GM19043 (cell line): ENCODE measurements at regions not wholly inside any gene's neighbourhood (a gene's known extent, or its start where the extent isn't known, plus 50 kb on each side); places are given as distances from the start of the nearest gene placed in this dataset.

ENCODE experiments used
- ATAC-seq: cut with Tn5 transposase; IDR thresholded peaks from one replicate; pipeline ENCODE4 v1.9.1; 2021; ENCODE audit warnings: low read depth; ENCODE audit not compliant: unreplicated experiment

DNA sequence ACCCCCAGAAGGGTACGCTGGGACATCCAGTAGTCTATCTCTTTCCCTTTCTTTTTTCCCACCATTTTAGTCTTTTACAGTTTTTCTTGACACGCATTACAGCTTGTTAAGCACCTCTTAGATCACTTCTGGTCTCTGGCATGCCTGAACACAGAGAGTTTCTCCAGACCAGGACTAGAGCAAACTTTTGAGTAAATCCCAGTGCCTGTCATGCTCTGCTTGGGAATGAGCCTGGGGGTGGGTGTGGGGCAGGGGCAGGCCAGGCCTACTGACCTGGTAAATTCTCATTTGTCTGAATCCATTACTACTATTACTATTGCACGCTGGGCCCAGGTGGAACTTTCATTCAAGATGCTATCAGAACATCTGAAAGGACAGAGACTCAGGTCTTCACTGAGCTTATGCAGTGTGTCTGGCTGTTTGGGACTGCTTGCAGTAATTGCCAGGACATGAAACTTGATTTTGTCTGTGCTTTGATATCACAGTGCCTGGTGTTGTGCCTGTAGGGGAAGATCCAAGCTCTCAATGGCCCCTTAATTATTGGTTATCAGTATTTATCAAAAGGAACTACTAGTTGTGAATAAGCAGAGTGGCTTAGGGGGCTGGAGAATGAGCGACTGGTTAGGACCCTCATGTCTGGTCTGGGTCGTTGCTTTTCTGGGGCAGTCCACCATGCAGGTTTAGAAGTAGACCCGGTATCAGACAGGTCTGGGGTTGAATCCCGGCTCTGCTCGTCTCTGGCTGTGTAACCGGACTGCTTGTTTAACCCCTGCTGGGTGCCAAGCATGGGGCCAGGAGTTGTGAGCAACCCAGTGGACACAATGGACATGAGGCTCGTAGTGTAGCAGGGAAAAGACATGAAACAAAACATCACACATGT lies 196.1 kb upstream of the TLE3 start:
- ATAC-seq = no peak

DNA sequence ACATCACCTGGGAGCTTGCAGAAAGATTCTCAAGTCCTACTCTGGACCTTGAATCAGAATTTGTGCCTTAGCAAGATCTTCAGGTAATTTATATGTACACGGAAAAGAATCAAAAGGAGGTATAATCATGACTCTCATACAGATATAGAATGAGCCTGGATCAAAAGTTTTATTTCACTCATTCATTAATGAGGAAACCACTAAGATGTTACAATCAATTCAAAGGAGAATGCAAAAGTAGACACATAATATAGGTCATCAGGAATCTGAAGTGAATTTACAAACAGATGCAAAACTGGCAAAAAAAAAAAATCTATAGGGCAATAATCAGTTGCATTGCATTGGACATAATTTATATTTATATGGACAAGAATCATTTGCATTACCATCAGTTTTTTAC lies 195.4 kb upstream of the TLE3 start:
- ATAC-seq = no peak

DNA sequence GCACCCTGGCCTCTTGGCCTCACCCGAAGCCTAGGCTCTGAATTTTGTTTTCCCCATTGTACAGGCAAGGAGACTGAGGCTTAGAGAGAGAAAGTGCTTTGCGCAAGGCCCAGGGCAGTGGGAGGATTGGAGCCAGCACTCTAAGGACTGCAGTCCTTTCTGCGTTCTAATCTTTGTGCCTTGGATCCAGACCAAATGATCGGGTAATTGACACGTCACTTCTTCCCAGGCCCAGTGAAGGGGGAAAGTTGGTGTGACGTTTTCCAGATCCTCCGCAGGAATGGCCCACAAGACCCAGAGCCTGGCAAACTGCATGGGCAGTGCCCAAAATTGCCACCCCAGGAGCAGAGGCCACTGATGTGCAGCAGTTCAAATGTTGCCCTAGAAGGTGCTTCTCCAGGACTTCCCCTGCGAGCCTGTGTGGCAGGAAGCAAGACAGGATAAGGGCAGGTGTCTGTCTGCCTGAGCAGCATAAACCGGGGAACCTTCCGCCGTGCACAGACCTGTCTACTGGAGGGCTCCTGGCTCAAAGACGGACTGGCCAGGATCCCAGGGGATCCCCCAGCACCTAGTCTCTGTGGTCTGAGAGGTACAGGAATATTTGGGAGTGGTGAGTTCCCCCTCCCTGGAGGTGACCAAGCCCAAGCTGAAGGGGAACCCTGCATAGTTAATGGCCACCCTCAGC lies 194.5 kb upstream of the TLE3 start:
- no peak for ATAC-seq

DNA sequence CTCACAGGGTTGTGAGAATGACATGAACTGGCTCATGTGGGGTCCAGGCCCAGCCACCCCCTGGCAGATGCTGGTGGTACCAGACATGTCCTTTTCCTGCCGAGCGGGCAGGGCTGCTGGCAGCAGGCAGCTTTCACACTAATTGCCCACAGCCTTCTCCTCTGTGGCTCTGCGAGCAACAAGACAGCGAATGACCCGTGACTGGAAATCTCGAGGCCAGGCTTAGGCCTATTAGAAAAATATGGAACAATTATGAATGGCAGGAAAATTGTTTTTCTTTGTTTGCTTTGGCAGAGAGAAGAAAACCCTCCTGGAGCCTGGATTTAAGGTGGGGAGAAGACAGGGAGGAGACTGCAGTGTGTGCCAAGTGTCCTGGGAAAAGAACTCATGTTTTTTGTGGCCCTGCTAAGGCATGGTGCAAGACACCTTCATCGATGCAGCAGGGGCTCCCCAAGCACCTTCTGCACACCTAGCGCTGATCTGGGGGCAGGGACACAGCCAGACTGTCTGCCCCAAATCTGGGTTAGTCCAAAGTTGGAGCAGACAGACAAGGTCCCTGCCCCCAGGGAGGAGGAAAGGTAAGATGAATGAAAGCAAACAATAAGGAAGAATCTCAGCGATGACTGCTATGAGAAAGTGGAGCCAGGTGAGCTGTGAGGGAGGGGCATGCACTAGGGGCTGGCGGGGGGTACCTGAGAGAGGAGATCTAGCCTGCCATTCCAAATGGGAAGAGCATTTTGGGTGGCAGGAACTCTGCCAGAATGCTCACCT lies 193.8 kb upstream of the TLE3 start:
- no peak for ATAC-seq

DNA sequence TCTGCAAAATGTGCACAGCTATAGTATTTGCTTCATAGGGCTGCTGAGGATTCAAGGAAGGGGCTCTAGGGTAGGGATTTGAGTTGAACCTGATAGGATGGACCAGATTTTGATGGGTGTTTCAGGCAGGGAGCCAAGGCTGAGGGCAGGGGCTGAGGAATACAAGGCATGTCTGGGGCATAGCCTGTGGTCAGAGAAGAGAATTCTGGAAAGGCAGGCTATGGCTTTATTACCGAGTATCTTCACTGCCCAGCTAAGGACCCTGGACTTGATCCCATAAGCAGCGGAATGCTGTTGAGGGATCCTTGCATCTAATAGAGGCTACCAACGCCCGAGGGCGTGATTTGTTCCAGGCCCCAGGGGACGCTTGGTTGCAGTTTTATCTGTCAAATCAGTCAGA lies 193.0 kb upstream of the TLE3 start:
- ATAC-seq = no peak

DNA sequence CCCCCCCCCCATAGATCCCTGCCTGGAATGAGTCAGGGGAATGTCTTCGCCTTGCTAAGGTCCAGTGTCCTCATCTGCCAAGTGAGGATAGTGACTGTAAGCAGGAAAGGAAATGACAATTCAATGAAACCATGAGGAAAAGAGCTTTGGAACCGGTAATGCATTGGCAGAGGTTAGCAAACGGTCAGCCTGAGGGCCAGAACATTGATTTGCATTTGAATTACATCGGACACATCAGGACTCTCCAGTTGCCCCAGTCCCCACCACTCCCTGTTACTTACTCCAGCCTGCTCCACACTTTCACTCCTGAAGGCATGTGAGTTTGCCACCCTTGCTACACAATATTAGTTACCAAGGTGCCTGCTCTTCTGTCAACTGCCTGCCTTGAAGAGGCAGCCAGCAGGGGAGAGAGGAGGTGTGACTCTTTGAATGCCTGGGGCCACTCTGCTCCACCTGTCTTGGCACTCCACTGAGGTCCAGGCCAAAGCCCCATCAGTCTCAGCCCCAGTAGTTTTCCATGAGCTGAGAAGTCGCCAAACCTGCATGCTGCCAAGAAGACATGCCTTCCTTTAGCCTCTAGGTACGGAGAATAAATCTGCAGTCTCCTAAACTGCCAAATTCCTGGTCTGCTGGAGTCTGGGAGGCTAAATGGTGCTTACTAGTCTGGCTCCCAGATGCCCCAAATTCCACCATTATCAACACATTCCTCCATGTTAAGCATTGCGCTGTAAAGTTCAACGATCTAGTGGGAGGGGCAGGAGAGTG lies 191.7 kb upstream of the TLE3 start:
- ATAC-seq = no peak

DNA sequence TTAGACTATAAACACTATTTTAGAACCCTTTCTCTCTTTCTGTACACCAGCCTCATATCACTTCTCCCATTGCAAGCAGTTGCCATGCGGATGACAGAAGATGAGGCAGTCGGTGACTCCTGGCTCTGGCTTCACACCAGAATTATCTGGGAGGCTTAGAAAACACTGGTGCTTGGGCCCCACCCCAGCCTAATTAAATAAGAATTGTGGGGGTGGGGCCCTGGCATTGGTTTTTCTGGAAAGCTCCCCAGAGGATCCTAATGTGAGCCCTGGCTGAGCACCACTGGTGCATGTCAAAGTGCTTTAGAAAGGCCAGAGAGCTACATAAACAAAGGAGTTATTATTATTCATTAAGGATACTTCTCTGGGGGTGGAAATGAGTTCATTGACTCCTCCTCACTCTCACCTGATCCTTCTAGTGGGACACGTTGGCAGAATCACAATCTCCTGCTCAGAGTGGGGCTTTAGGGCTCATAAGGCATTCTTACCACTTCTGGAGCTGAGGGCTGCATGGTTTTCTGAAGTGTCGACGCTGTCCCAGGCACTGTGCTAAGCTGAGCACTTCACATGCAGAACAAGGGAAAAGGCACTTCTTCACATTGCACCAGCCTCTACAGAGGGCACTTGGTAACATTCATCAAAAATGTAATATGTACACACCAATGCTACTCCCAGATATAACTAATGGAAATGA lies 188.5 kb upstream of the TLE3 start:
- no peak for ATAC-seq

DNA sequence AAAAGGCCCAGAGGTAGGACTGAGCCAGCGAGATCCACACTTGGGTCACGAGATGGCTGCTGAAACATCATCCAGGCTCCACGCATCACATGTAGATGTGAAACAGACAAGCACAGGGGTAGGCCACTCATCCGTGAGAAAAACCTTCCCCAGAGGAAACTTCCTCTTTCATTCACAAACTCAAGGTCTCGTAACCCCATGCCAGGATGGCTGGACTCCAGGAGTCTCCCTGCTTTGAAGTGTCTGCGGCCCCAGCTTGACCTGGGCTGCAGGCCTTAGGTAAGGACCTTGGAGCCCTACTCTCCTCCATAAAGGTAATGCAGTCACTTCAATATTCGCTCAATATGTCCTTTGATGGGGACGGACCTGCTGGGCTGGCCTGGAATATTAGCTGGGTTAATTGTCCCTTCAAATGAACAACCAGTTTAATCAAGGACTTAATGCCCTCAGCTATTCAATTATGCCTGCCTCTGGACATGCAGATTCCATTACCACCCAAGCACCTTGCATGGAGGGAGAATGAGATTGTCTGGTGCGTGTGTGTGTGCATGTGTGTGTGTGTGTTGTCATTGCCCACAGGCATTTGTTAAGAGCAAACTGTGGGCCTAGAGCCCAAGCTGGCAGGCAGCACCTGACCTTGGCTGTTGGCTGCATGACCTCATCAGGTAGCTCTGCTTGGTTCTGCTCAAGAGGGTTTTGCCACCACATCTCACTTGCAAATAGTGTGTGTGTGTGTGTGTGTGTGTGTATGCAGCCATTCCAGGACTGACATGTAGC lies 186.9 kb upstream of the TLE3 start:
- no peak for ATAC-seq

DNA sequence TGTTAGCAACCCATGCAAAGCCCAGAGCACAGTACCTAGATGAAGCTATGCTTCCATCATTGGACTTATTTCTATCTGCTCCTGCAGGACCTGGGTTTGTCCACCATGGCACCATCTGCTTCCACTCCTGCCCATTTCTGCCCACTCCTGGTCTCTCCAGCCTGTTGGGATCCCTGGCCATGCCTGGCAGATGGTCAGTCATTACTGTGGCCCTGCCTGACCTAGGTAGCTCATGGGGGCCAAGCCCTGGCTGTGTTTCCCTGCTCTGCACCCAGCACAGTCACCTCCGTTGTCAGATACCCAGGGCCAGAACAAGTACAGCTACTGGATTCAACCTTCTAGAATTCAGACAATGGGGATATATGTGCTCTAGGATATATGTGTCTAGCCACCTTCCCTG lies 185.8 kb upstream of the TLE3 start:
- no peak for ATAC-seq

DNA sequence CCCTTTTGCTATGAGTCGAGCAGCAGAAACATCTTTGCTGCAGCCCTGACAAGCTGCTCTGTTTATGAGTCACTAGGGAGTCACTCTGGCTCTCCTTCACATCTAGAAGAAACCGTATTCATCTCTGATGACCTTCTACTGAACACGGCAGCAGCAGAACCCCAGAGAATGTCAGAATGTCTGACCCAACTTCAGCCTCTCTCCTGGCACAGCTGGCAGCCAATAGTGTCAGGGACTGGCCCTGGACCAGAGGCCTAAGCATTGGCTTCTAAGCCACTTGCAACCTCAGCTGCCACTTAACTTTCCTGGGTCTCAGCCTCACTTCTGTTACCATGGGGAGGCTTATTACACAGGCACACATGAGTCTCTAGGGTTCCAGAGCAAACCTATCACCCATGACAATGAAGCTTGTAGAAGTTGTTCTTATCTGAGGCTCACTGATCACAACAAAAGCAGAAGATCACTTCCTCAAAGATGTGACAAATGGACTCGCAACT lies 184.1 kb upstream of the TLE3 start:
- peak; percentile 56 for ATAC-seq

DNA sequence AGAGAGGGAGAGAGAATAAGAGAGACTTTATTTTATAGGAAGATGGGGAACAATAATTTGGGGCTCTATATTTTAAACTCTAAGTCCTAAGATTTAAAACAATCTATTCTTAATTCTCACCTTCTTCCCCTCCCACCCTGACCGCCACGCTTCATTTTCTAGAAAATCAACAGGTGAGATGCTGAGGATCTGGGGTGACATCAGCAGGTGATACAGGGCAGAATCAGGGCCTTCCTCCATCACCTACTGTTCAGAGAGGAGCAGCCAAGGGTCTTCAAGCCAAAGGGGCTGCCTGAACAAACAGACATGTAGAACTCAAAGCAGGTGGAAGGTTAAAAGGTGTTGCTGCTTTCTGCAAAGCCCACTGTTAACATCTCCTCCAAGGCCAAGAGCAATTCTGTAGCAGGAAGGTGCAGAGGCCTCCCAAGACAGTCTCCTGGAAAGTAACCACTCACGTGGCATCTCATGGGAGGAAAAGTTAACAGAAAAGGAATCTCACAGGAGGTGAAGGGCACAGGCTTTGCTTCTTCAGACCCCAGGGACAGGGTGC lies 183.6 kb upstream of the TLE3 start:
- ATAC-seq = no peak

DNA sequence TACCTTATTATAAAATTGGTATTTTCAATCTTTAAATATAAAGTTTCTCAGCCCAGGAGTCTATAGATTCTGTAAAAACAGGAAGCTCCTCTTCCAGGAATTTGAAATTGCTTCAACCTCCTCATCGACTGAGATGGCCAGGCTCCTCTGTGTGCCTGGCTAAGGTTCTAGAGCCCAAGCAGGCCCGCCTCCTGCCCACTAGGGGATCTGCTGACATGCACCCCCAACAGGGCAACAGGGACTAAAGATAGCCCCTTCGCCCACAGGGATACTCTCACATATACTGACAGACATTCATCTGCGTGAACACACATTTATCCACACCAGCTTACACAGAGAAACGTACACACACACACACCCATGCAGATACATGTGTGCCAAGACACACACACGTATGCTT lies 183.1 kb upstream of the TLE3 start:
- no peak for ATAC-seq

DNA sequence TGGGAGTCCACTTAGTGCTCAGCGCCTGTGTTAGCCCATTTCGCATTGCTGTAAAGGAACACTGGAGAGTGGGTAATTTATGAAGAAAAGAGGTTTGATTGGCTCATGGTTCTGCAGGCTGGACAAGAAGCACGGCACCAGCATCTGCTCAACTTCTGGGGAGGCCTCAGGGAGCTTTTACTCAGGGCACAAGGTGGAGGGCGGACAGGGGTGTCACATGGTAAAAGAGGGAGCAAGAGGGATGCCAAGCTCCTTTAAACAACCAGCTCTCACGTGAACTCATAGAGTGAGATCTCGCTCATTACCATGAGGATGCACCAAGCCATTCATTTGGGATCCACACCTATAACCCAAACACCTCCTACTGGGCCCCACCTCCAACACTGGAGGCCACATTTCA lies 181.4 kb upstream of the TLE3 start:
- no peak for ATAC-seq

DNA sequence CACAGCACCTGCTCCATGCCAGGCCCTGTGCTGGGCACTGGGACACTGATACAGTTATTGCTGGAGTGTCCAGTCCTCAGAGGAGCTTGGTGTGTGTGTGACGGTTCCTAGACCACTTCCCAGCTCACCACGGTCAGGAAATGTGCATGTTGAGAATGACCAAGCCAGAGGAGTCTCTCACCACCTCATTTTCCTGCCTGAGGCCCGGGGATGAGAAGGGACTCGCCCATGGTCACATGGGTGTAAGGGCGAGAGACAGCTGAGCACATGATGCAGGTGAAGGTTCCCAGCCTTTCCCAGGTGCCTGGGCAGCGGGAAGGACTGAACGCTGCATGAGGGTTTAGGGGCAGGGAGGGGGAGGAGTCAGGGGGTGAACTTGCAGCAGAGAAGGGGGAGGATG lies 180.9 kb upstream of the TLE3 start:
- no peak for ATAC-seq

DNA sequence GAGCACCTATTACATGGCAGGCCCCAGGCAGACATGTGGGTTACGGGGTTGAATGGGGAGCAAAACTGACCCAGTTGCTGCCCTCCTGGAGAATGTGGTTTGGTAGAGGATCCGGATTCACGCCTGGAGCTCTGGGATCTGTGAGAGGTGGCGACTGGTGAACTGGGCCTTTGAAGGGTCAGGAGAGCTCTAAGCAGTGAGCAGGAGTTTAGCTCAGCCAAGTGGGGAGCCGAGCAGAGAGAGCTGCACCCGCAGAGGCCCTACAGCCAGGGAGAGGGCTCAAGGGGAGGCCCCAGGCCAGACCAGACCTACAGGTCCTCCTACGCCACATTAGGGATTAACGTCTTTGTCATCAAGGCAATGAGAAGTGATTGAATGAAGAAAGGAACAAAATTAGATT lies 179.8 kb upstream of the TLE3 start:
- no peak for ATAC-seq

DNA sequence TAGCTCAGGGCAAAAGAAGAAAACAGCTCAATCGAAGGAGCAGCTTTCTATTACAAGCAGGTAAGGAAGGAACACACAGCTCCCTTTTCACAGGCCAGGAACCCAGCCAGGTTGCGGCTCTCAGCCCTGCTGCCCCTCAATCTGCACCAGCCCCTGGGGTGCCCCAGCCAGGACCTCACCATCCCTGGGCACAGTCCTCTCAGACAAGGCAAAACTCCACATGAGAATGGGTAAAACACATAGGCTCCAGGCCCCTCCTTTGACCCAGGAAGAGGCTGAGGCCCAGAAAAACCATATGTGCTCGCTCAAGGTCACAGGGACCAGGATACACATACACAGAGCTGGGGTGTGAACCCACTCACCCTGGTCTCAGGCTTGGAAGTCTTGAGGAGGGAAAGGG lies 178.7 kb upstream of the TLE3 start:
- no peak for ATAC-seq

DNA sequence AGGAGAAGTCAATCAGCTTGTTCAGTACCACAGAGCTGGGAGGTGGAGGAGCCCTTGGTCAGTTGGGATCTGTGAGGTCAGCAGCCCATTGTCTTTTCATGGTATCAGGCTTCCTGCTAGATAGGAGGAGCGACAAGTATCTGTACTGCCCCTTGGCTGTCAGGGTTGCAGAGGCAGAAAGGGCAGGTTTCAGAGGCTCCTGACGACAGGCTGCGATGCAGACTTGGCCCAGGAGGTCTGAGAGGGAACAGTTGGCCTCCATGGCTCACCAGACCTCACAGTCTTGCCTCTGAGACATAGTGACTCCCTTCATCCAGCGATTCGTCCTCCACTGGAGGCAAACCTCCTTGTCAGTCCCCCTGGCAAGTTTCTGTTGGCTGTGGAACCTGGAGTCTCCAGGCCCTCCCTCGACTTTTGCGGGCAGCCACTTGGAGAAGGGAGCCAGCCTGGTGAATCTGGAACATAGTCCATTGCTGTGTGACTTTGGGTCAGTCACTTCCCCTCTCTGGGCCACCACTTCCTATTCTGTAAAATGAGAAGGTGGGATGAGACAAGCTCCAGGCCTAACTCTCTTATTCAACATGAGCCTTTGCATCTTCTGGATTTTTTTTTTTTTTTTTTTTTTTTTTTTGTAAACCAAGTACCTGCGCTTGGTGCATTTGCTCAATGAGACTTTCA lies 177.9 kb upstream of the TLE3 start:
- ATAC-seq = no peak

DNA sequence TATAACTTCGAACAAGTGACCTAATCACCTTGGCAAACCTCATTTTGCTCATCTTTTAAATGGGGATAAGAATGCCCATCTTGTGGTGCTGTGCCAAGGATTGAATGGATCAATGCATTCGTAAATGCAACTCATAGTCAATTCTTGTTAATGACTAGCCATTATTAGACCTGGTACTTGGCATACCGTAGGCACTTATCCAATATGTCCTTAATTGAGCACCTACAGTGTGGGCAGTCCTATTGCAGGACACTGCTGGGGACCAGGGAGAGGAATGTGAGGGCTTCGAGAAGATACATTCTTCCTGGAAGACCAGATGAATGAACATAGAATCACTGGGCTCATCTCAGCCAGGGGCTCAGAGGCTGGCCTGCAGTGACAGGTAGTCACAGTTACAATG lies 177.2 kb upstream of the TLE3 start:
- no peak for ATAC-seq
